NCI-H345 treated with DMSO at 0.1 percent for 48 hours (cell line): ENCODE measurements at regions not wholly inside any gene's neighbourhood (a gene's known extent, or its start where the extent isn't known, plus 50 kb on each side); places are given as distances from the start of the nearest gene placed in this dataset.
"Not testable (repeated sequence)": the region's sequence is repeated elsewhere in the genome, so short reads cannot be mapped to it uniquely, and the experiment has no call there.

Experiments used
- DNase-seq: peaks from one replicate; lab custom pipeline; 2025; ENCODE audit not compliant: unreplicated experiment; lab: John Stamatoyannopoulos, UW

GRCh38 chr11:134498326-134499139, 86.5 kb upstream of the B3GAT1 start:
- DNase-seq: no peak

- DNase-seq: peak; percentile 79
Measured at GRCh38 chr11:134497586-134497985, 85.5 kb upstream of the B3GAT1 start.

GRCh38 chr11:134496058-134496457, 84.0 kb upstream of the B3GAT1 start:
- DNase-seq: not testable (repeated sequence)

- not testable (repeated sequence) for DNase-seq
Measured at GRCh38 chr11:134494395-134494794, 82.4 kb upstream of the B3GAT1 start.

- DNase-seq: not testable (repeated sequence)
Measured at GRCh38 chr11:134492411-134492810, 80.4 kb upstream of the B3GAT1 start.

GRCh38 chr11:134489728-134490127, 77.7 kb upstream of the B3GAT1 start:
- DNase-seq: no peak

- DNase-seq: no peak
Measured at GRCh38 chr11:134488913-134489312, 76.9 kb upstream of the B3GAT1 start.

- DNase-seq: no peak
Measured at GRCh38 chr11:134488512-134488911, 76.5 kb upstream of the B3GAT1 start.

GRCh38 chr11:134487696-134488095, 75.7 kb upstream of the B3GAT1 start:
- DNase-seq: no peak

GRCh38 chr11:134486704-134487103, 74.7 kb upstream of the B3GAT1 start:
- no peak for DNase-seq

- no peak for DNase-seq
Measured at GRCh38 chr11:134486106-134486505, 74.1 kb upstream of the B3GAT1 start.

- DNase-seq: no peak
Measured at GRCh38 chr11:134485316-134485715, 73.3 kb upstream of the B3GAT1 start.

- no peak for DNase-seq
Measured at GRCh38 chr11:134483857-134484256, 71.8 kb upstream of the B3GAT1 start.

- no peak for DNase-seq
Measured at GRCh38 chr11:134483291-134483690, 71.2 kb upstream of the B3GAT1 start.

- DNase-seq: no peak
Measured at GRCh38 chr11:134482865-134483264, 70.8 kb upstream of the B3GAT1 start.

- DNase-seq: no peak
Measured at GRCh38 chr11:134481933-134482527, 70.0 kb upstream of the B3GAT1 start.

GRCh38 chr11:134481135-134481534, 69.1 kb upstream of the B3GAT1 start:
- DNase-seq: no peak

- no peak for DNase-seq
Measured at GRCh38 chr11:134480136-134480712, 68.2 kb upstream of the B3GAT1 start.

- no peak for DNase-seq
Measured at GRCh38 chr11:134479206-134480135, 67.4 kb upstream of the B3GAT1 start.

GRCh38 chr11:134478611-134479010, 66.6 kb upstream of the B3GAT1 start:
- no peak for DNase-seq

GRCh38 chr11:134478176-134478575, 66.1 kb upstream of the B3GAT1 start:
- no peak for DNase-seq
